ENCODE measurements at regions not wholly inside any gene's neighbourhood (a gene's known extent, or its start where the extent isn't known, plus 50 kb on each side); places are given as distances from the start of the nearest gene placed in this dataset.
A peak's percentile ranks its signal among the peaks of the same experiment; 100 is the strongest.

GRCh38 chr18:72652990-72653593, 109.0 kb upstream of the CBLN2 start:
- no peak overlapping the region for H3K4me3 ChIP-seq (replicated peaks; ENCODE audit: low read depth, low read length)
- peak; percentile 9 for DNase-seq (ENCODE audit: low read depth)
- peak; percentile 30 for TF ChIP-seq CTCF (IDR thresholded peaks at IDR 0.05; ENCODE audit: low read length, missing control alignments)

GRCh38 chr18:72651033-72651432, 106.9 kb upstream of the CBLN2 start:
- no peak for DNase-seq (ENCODE audit: low read depth)
- H3K4me3 ChIP-seq (replicated peaks; ENCODE audit: low read depth, low read length) = no peak overlapping the region
- TF ChIP-seq CTCF (IDR thresholded peaks at IDR 0.05; ENCODE audit: low read length, missing control alignments) = no peak

GRCh38 chr18:72648481-72648960, 104.4 kb upstream of the CBLN2 start:
- no peak for TF ChIP-seq CTCF (IDR thresholded peaks at IDR 0.05; ENCODE audit: low read length, missing control alignments)
- no peak for DNase-seq (ENCODE audit: low read depth)

GRCh38 chr18:72648079-72648478, 103.9 kb upstream of the CBLN2 start:
- no peak for DNase-seq (ENCODE audit: low read depth)
- TF ChIP-seq CTCF (IDR thresholded peaks at IDR 0.05; ENCODE audit: low read length, missing control alignments) = no peak
- no peak overlapping the region for H3K4me3 ChIP-seq (replicated peaks; ENCODE audit: low read depth, low read length)

More at GRCh38 chr18:72648481-72648960, 104.4 kb upstream of the CBLN2 start:
- no peak overlapping the region for H3K4me3 ChIP-seq (replicated peaks; ENCODE audit: low read depth, low read length)

- no peak overlapping the region for H3K4me3 ChIP-seq (replicated peaks; ENCODE audit: low read depth, low read length)
- TF ChIP-seq CTCF (IDR thresholded peaks at IDR 0.05; ENCODE audit: low read length, missing control alignments) = no peak
Measured at GRCh38 chr18:72640557-72640956, 96.4 kb upstream of the CBLN2 start.

GRCh38 chr18:72638376-72638775, 94.2 kb upstream of the CBLN2 start:
- H3K4me3 ChIP-seq (replicated peaks; ENCODE audit: low read depth, low read length) = no peak overlapping the region
- no peak for DNase-seq (ENCODE audit: low read depth)
- no peak for TF ChIP-seq CTCF (IDR thresholded peaks at IDR 0.05; ENCODE audit: low read length, missing control alignments)

More at GRCh38 chr18:72640557-72640956, 96.4 kb upstream of the CBLN2 start:
- DNase-seq (ENCODE audit: low read depth) = no peak

- no peak for DNase-seq (ENCODE audit: low read depth)
- no peak for TF ChIP-seq CTCF (IDR thresholded peaks at IDR 0.05; ENCODE audit: low read length, missing control alignments)
- H3K4me3 ChIP-seq (replicated peaks; ENCODE audit: low read depth, low read length) = no peak overlapping the region
Measured at GRCh38 chr18:72637721-72638120, 93.6 kb upstream of the CBLN2 start.
